ENCODE measurements at regions not wholly inside any gene's neighbourhood (a gene's known extent, or its start where the extent isn't known, plus 50 kb on each side); places are given as distances from the start of the nearest gene placed in this dataset.
"Not testable (repeated sequence)": the region's sequence is repeated elsewhere in the genome, so short reads cannot be mapped to it uniquely, and the experiment has no call there.

- no peak for DNase-seq (ENCODE audit: low spot score in 2 of 2)
- H3K27ac ChIP-seq, result peak overlapping the region; percentile 53 to 71
- intact Hi-C loops (cut with DNase I), result loop anchor here (2.0 kb wide), 1 partner anchor 29 kb away; no protein-coding TSS in a partner anchor
- no peaks in the 10 kb centered on the region for H3K27me3 ChIP-seq
- peak overlapping the region; percentile 20 to 60 for H3K4me3 ChIP-seq
- H3K36me3 ChIP-seq, result no peaks in the 10 kb centered on the region
- H3K4me1 ChIP-seq, result peaks cover 3 to 20% of the 10 kb centered on the region in 2 donors
- TF ChIP-seq, protein P1, sequence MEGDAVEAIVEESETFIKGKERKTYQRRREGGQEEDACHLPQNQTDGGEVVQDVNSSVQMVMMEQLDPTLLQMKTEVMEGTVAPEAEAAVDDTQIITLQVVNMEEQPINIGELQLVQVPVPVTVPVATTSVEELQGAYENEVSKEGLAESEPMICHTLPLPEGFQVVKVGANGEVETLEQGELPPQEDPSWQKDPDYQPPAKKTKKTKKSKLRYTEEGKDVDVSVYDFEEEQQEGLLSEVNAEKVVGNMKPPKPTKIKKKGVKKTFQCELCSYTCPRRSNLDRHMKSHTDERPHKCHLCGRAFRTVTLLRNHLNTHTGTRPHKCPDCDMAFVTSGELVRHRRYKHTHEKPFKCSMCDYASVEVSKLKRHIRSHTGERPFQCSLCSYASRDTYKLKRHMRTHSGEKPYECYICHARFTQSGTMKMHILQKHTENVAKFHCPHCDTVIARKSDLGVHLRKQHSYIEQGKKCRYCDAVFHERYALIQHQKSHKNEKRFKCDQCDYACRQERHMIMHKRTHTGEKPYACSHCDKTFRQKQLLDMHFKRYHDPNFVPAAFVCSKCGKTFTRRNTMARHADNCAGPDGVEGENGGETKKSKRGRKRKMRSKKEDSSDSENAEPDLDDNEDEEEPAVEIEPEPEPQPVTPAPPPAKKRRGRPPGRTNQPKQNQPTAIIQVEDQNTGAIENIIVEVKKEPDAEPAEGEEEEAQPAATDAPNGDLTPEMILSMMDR (IDR thresholded peaks at IDR 0.05), result no peak
- no peaks in the 10 kb centered on the region for H3K9me3 ChIP-seq
Observed at GRCh38 chr1:47533793-47534328, 96.0 kb downstream of the FOXD2 start.

DNA sequence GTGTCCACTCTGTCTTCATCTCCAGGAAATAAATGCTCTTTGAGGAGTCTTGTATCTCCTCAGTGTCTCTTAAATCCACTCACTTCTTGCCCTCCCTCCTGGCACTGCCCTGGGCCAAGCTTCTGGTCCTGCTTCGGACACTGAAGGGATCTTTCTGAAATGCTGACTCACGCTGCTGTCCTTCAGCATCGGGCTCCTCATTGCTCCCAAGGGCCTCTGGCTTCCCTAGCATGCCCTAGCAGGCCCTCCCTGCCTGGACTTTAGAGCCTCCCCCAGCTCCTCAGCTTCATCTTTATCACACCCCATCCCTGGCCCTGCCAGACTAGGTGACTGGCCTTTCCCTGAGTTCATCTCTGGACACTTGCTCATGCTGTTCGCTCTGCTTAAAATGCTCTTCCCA, 96.6 kb downstream of the FOXD2 start:
- no peaks in the 10 kb centered on the region for H3K27me3 ChIP-seq
- intact Hi-C loops (cut with DNase I), result loop anchor here (2.0 kb wide), 1 partner anchor 28 kb away; no protein-coding TSS in a partner anchor
- H3K4me1 ChIP-seq, result peaks cover 3 to 20% of the 10 kb centered on the region in 2 donors
- DNase-seq (ENCODE audit: low spot score in 2 of 2), result no peak
- no peak overlapping the region for H3K4me3 ChIP-seq
- TF ChIP-seq, protein P1 (IDR thresholded peaks at IDR 0.05), result no peak
- no peaks in the 10 kb centered on the region for H3K9me3 ChIP-seq
- H3K36me3 ChIP-seq, result no peaks in the 10 kb centered on the region
- peak overlapping the region; percentile 53 to 71 for H3K27ac ChIP-seq

DNA sequence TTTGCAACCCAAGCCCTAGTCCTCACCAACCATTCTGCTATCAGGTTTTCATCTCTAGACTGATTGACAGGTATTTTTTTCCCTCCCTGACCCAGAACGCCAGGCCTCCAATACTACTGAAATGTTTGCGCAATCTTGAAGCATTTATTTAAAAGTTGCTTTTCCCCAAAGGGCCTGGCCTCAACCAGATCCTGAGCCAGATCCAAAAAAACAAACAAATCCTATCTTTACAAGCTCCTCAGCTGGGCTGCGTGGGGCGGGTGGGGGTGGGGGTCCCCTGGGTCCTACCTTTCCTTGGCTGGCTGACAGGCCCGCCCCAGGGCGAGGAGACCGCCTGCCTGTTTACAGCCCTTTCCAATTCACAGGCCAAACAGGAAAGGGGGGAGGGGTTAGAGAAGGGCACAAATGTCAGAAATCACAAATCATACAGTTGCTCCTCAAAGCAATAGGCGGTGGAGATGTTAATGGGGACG, 98.8 kb downstream of the FOXD2 start:
- intact Hi-C loops (cut with DNase I), result no loop called here
- no peak for DNase-seq (ENCODE audit: low spot score in 2 of 2)
- Histone ChIP-seq H3K27me3 (no peaks in the 10 kb centered on the region), H3K4me1 (peaks cover 3 to 20% of the 10 kb centered on the region in 2 donors), H3K36me3 (no peaks in the 10 kb centered on the region), H3K4me3 (no peak overlapping the region), H3K9me3 (no peaks in the 10 kb centered on the region), H3K27ac (no peak overlapping the region)
- TF ChIP-seq, protein P1 (IDR thresholded peaks at IDR 0.05), result no peak

DNA sequence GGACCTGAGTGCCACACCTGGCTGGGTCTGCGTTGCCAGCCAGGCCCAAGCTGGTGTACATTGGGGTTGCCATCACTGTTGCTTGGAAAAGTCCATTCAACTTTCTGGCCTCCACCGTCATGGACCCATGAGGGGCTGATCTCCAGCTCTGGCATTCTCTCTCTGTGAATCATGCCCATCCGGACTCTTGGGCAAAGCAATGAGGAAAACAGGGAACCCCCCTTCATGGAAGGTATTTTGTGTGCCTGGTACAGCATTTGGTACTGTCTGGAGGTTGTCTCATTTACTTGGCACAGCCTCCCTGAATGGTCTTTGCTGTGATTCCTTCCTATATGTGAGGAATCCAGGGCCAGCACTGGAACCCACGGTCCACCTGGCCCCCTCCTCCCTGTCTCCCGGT, 99.4 kb downstream of the FOXD2 start:
- no peaks in the 10 kb centered on the region for H3K9me3 ChIP-seq
- no peak for DNase-seq (ENCODE audit: low spot score in 2 of 2)
- no peaks in the 10 kb centered on the region for H3K36me3 ChIP-seq
- TF ChIP-seq, protein P1 (IDR thresholded peaks at IDR 0.05), result no peak
- H3K4me1 ChIP-seq, result peaks cover 3 to 20% of the 10 kb centered on the region in 2 donors
- H3K27me3 ChIP-seq, result no peaks in the 10 kb centered on the region
- intact Hi-C loops (cut with DNase I), result no loop called here
- H3K27ac ChIP-seq, result no peak overlapping the region
- no peak overlapping the region for H3K4me3 ChIP-seq

DNA sequence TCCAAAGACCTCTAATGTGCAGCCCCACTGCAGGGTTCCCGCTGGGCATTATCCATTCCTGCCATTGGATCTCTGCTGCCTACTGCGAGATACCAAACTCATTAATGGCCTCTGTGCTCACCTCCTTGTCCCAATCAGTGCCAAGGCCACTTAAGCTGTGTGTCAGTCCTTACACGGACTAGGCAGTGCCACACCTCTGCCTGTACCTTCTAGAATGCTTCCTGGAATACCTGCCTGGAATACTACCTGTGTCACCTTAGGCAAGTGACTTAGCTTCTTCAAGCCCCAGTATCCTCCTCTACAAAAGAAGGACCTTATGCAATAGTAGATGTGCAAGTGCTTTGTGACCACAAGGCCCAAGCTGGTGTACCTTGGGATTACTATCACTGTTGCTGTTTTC, 100.1 kb downstream of the FOXD2 start:
- H3K27ac ChIP-seq, result no peak overlapping the region
- H3K36me3 ChIP-seq, result no peaks in the 10 kb centered on the region
- DNase-seq (ENCODE audit: low spot score in 2 of 2), result no peak
- TF ChIP-seq, protein P1 (IDR thresholded peaks at IDR 0.05), result no peak
- intact Hi-C loops (cut with DNase I), result no loop called here
- H3K4me3 ChIP-seq, result no peak overlapping the region
- H3K4me1 ChIP-seq, result peaks cover 3 to 14% of the 10 kb centered on the region in 2 donors
- no peaks in the 10 kb centered on the region for H3K9me3 ChIP-seq
- no peaks in the 10 kb centered on the region for H3K27me3 ChIP-seq

DNA sequence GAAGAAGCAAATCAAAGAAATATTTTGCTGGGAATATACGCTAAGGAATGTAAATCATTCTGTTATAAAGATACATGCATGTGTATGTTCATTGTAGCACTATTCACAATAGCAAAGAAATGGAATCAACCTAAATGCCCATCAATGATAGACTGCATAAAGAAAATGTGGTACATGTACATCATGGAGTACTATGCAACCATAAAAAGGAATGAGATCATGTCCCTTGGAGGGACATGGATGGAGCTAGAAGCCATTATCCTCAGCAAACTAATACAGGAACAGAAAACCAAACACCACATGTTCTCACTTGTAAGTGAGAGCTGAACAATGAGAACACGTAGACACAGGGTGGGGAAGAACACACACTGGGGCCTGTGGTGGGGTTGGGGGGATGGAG, 100.7 kb downstream of the FOXD2 start:
- DNase-seq (ENCODE audit: low spot score in 2 of 2); H3K36me3 ChIP-seq; H3K27ac ChIP-seq; intact Hi-C loops (cut with DNase I); H3K9me3 ChIP-seq; H3K4me3 ChIP-seq; H3K27me3 ChIP-seq: not testable (repeated sequence)
- peaks cover 3 to 11% of the 10 kb centered on the region in 2 donors for H3K4me1 ChIP-seq

GRCh38 chr1:47541705-47542104, 103.9 kb downstream of the FOXD2 start:
- H3K27me3 ChIP-seq; H3K4me3 ChIP-seq; H3K9me3 ChIP-seq; intact Hi-C loops (cut with DNase I); DNase-seq (ENCODE audit: low spot score in 2 of 2); H3K36me3 ChIP-seq; H3K27ac ChIP-seq; H3K4me1 ChIP-seq: not testable (repeated sequence)

GRCh38 chr1:47543089-47543488, 105.2 kb downstream of the FOXD2 start:
- DNase-seq (ENCODE audit: low spot score in 2 of 2); H3K9me3 ChIP-seq; H3K4me3 ChIP-seq; H3K27me3 ChIP-seq; intact Hi-C loops (cut with DNase I); H3K36me3 ChIP-seq; H3K27ac ChIP-seq; H3K4me1 ChIP-seq: not testable (repeated sequence)

Data from ascending aorta (tissue), 2 donors.